ENCODE measurements at regions not wholly inside any gene's neighbourhood (a gene's known extent, or its start where the extent isn't known, plus 50 kb on each side); places are given as distances from the start of the nearest gene placed in this dataset.

DNA sequence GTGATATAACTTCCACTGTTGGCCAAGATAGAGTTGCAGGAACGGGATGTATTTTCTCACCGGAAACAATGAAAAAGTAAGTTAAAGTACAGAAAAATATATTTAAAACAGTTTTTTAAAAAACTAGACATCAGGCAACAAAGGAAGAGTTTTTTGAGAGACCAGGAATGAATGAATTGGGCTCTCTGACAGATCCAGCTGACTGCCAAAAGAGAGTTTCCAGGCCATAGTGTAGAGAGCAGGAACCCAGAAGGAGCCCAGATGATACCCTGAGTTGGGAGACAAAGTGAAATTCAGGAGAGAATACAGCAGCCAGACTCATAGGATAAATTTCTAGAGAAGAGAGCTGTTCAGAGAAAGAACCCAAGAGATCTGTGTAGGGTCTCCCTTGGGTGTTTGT is 362.6 kb upstream of the SMIM21 start:
- DNase-seq: no peak

DNA sequence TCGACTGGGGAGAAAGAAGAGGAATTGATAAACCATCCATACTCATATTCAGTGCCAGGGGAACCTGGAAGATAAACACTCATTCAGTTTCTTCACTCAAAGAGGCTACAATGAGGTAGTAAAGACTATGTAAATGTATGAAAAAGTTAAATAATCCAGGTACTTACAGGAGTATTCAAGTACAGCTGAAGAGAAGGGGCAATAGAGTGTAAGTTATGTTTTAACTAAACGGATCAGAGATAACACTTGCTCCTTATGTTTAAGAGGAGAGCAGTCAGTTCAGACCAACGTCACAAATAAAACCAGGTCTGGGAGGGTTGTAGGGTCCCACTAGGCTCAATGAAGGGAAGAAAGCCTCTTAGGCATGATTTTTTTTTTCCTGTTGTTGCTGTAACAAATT is 358.3 kb upstream of the SMIM21 start:
- no peak for DNase-seq

DNA sequence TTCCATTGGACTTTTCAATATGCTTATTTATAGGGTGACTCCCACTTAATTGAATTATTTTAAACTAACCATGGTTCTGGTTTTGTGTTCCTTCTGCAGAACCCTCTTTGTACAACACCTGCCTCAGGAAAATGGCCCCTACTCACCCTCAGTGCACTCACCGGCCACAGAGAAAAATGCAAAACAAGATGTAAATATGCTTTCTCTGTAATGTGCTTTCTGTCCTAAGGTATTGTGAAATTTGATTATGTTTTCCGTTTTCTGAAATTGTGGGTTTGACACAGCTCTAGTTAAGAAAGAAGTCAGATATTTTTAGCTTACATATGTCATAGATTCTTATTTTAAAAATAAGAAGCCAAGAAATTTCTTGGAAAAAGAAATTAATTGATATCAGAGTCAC is 357.7 kb upstream of the SMIM21 start:
- no peak for DNase-seq

DNA sequence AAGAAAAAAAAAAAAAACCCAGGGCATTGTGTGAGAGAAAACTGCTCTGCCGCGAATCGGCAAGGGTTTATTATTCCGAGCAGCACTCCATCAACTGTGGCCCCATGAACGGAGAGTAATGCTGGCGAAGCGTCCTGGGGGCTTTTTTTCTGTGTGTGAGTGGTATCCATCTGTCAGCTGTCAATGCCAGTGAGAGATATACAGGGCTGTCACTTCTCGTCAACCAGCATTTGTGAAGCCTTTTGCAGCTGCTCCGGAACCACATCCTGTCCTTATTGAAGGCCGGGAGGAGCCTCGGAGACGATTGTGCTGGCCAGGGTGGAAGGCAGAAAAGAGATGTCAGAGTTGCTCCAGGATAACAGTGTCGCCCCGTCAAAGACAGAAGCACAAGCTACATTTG is 356.9 kb upstream of the SMIM21 start:
- no peak for DNase-seq

DNA sequence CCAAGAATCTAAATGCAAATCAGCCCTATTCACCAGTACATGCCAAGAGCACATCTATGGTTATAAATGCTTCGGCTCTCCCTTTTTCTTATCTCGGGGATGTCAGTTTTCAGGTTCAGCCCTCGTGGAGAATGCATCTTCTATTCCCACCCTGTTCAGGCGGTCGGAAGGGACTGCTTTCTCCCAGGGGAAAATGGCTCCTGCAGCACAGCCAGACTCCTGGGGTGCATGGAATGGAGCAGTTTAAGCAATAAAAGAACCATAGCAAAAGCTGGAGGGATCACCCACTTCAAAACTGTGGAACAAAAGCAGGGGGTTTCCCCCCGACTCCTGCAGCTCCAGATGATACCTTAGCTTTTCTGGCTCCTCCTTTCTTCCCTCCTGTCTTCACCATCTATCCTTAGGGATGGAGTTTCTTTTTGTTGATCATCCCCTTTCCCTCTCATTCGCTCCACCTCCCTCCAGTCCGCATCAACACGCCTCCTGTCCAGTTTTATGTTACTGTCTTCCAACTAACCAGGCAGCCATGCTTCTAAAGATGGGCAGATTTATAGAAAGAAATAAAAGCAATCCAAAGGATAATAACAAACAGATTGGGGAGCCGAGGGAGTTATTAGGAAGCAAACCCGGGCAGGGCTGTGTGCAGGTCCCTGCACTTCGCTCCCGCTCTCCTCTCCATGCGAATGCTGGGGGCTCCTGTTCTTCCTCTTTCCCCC is 356.2 kb upstream of the SMIM21 start:
- no peak for DNase-seq

DNA sequence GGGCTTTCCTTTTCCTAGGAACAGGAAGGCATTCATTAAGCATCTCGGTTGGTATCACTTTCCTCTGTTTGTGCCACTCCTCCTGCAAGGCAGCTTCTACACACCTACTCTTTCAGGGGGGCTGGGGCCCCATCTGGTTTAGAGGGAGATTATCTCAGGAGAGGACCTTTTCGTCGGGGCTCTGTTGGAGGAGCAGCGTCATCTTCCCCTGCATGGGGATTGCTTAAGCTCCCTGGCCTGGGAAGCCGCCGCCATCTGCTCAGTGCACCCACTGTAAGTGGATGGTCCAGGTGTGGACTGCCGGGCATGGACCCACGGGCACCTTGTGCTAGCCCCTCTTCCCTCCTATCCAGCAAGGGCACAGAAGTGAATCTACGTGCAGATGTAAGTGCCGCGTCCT is 355.3 kb upstream of the SMIM21 start:
- DNase-seq: no peak

DNA sequence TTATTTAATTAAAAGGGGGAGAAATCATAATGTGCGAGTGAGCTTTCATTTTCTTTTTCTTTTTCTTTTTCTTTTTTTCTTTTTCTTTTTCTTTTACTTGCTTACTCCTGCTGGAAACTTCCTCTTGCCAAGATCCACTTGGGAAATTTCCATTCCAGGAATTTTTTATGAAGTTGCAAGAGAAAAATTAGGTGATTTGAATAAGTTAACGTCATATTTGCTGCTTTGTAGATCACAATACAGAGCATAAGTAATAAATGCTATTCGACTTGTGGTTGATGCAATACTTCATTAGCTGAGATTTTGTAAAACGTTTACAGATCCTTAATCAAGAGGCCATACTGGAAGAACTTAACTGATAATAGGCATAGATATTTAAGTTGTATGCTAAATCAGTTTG is 354.7 kb upstream of the SMIM21 start:
- DNase-seq: no peak

DNA sequence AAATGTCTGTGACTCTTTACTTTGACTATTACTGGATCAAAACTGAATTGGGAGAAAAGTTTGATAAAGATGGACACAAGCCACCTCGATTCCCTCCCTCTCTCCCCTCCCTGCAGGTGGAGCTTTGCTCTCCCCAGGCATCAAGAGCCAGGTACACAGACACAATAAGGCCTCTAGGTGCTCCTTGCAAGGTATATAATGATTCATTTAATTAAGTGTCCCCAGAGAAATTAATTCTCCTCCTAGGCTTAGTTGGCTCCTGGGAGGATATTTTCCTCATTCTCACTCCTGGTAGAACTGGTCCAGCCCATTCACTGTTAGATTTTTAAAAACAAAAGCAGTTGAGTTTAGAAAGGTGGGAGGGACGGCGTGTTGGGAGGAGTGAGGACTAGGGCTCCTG is 352.4 kb upstream of the SMIM21 start:
- DNase-seq: no peak

DNA sequence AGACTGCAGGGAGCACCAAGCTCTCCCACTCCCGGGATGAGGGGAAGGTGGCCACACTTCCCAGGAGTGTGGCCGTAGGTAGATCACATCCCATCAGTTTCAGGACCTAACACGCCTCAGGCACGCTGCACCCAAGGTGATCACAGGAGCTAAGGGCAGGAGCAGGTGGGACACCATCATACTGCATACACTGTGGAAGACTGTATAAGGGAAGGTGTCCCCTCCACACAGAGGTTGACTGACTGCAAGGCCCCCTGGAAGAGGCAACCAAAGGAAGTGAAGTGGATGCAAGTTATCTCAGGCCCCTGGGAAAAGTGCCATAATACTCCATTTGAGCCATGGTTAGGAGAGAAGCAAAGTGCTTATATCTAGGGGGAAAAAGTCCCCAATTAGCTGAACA is 351.9 kb upstream of the SMIM21 start:
- DNase-seq: no peak

DNA sequence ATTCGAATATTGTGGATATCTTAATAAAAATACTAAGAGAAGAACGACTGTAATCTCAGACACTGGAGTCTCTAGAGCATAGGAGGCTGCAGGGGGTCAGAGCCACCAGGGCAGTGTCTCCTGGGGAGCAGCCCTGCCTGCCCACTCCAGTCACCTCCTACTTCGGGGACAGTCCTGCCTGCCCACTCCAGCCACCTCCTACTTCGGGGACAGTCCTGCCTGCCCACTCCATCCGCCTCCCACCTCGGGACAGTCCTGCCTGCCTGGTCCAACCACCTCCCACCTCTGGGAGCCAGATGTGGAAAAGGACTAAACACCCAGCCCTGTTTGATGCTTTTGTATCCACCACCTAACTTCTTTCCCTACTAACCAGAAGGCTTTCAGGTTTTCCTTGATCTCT is 350.1 kb upstream of the SMIM21 start:
- DNase-seq: no peak

DNA sequence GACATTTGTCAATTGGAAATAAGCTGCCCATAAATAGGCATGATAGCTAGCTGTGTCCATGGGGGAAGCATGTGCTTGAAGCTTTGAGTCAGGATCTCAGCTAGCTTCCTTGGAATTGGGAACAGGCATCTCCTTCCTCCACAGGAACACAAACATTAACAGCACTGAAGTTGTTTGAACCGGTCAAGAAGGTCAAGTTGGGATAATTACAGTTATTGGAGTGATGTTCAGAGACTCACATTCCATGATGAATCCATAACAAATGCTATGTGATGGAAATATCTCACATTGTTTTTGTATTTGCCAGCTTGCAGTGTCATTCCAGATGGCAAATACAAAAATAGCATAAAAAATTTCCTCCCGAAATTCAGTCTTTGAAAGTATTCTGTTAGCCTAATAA is 347.6 kb upstream of the SMIM21 start:
- DNase-seq: no peak

DNA sequence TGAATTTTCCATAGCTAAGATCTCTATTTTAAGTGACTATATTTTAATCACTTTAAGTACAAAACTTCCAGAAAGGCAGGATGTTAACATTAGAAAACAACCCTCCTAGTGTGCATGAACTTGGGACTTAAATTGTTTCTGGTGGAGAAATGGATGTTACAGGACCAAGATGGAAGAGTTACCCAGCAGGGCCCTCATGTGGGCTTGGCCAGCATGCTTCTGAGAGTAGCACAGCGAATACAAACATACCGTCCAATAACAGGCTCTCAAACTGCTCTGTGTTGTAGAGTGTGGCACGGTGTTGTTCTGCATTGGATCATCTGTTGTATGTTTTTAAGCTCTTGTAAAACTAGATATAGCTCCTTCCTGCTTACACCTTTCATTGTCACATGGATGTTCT is 346.1 kb upstream of the SMIM21 start:
- DNase-seq: no peak

DNA sequence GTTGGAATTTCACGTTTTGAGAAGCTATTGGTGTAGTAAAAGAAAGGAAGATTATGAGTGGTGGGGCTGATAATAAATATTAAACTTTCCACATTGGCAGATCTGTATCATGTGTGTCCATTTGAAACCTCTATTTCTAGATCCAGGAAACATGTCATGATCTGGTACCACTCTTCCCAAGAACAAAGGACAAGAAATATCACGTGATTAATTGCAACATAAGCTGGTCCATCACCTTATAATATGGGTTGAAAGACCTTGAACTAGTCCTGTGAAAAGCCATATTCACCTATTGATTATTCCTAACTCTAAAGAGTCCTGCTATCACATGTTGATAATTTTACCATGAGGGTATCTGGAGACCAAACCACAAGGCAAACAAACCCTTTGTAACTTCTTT is 335.3 kb upstream of the SMIM21 start:
- DNase-seq: no peak

DNA sequence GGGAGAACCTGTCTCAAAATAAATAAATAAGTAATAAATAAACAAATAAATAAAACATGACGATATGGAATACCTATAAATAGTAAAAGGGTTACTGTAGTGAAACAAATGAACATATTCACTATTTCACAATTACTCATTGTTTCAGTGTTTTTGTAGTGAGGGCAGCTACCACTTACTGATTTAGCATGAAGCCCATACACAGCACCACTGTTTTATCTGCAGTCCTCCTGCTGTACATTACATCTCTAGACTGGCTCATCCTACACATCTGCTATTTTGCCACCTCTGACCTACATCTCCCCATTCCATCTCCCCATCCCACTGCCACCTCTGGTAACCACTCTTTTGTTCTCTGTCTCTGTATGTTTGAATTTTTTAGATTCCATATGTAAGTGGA is 332.7 kb upstream of the SMIM21 start:
- DNase-seq: no peak

DNA sequence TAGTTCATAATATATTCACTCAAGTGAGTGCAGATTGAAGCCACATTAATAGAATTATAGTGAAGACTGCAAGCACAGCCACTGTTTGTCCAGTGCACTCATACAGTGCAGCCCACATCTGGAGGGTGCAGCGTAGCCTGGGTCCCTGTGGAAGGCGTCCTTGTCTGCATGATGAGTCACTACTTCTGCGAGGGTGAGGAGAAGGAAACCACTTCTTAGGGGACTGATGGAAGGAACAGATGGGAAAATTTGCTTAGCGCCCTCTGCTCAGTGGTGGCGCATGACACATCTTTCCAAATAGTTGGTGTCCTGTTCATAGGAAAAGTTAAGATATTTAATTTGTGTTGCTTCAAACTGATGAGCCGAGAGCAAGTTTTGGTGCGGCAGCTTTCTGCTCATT is 330.4 kb upstream of the SMIM21 start:
- DNase-seq: no peak

DNA sequence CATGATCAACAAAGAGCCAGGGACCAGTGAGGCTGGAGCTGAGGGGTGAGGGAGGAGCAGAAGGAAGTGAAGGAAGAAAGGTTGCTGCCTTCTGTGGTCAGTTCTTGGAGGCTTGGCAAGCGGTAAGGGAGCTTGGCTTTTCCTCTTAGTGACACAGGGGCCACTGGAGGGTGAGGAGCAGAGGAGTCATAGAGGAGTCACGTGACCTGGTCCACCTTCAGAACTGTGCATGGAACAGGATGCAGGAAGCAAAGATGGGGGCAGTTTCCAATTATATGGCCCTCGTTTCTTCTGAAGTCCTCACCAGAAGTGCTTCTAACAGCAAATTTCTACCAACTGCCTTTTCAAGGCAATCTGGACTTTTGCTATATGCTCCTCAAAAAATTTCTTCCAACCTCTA is 326.9 kb upstream of the SMIM21 start:
- DNase-seq: no peak

DNA sequence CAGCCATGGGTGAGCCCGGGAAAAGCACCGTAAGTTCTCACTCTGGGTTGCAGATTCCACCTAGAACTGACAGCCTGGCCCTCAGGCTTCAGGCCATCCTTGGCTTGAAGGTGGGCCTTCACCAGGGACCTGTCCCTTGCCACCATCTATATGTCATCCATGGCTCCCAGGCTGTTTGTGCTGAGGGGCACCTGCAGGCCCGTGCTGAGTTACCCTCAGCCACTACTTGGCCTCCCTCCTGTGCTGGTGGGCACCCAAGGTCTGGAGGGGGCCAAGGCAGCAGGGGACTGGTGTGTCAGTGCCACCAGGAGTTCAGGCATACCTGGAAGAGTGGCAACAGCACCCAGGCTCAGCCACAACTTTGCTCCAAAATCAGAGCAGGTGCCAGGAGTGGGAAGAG is 326.2 kb upstream of the SMIM21 start:
- DNase-seq: no peak

DNA sequence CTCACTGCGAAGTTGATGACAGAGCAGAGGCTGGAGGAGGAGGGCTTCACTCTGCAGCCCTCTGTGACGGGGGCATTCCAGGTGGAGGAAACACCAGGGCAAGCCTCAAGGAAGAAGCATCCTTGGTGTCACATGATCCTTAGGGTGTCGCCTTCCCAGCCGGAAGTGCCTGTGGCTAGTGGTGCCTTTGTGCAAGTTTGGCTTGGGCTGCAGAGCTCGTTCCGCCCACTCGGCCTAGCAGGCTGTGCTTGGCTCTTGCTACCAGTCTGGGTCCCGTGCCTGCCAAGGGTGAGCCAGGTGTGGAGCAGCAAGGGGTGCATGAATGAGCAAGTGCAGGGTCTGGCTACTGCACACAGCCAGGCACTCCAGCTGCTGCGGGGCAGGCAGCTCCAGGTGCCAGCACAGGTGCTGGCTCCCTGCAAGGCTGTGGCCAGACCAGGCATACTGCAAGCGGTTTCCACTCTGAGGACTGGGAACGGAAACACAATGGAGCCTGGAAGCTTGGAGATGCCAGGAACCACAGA is 325.3 kb upstream of the SMIM21 start:
- DNase-seq: no peak

DNA sequence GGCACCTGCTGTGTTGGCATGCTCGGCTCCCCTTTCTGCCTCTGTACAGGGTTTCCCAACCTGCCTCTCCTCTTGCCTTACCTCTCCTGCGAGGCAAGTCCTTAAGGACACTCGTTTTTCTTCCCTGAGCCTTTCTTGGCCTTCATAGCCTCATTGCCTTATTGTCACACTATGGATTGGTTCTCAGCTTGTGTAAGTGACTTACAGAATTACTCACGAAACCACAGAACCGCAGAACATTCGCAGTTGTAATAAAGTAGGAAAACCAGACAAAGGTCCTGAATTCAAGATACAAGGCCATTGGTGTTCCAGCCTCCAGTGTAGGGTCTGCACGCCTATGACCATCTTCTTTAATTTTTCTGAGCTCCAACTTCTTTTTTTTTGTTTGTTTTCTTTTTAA is 317.6 kb upstream of the SMIM21 start:
- DNase-seq: no peak

DNA sequence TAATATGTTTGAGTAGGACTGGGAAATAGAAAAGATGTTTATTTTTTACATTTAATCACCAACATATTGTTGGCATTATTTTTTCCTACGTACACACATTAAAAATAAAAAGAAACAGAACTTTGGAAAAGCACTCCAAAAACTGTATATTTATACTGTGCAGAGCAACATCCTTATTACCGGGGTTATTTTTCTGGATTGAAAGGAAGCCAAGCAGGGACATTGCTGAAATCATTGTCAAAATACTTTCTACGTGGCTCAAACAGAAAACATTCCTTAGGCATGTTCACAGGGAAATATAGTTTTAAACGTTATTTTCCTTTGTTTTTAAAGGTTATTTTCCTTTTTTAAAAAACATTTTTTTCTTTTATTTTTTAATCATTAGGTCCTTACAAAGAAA is 315.0 kb upstream of the SMIM21 start:
- DNase-seq: no peak

DNA sequence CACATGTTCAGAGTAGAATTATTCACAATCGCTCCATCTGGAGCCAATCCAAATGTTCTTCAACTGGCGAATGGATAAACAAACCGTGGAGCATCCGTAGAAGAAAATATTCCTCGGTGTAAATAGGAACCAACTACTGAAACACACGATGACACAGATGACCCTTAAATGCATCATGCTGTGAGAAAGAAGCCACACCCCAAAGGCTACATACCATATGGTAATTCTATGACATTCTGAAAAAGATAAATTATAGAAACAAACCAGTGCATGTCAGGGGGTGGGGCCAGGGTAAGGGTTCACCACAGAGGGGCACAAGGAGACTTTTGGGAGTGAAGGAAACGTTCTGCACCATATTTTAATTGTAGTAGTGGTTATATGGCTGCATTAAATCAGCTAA is 312.2 kb upstream of the SMIM21 start:
- no peak for DNase-seq

DNA sequence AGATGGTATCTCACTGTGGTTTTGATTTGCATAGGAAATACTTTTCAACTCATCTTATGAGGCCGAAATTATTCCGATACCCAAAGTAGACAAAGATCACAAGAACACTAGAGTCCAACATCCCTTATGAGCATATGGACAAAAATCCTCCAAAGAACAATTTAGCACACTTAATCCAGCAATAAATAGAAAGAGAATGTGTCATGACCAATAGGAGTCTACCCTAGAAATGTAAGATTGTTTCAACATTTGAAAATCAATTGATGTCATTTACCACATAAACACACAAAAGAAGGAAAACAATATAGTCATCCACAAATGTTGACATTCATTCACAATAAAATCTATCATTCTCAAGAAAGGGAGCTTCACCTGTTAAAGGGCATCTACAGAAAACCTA is 307.8 kb upstream of the SMIM21 start:
- DNase-seq: no peak

DNA sequence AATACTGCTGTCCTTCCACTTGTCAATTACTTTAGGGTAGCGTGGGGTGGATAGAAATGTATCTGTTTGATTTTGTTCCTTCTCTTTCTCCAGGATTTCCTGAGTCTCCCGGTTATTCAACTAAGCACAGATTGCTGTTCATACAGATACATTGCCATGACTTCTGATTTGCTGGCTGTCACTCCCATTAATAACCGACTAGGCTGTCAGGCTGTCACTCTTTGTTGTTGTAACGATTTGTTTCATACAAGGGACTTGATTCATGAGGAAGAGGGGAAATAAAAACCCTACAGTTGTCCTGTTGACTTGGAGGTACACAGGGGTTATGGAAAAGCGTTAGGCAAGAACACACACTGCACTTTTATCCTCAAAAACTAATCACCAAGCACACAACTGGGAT is 302.7 kb upstream of the SMIM21 start:
- DNase-seq: no peak

DNA sequence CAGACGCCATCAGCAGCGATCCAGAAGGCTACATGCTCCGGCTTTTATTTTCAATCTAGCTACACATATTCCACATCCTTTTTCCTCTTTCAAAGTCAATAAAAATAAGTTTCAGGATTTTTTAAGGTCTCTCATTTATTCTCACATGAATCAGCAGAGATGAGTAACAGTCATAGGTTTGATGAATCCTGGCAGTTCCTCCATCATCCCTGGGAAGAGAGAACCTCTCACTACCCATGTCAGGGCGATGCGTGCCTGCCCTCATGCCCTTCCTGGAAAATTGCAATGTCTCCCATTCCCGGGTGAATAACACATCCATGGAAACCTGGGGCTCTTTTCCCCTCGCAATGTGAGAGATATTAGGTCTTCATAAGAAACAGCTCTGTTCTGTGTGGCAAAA is 301.1 kb upstream of the SMIM21 start:
- no peak for DNase-seq

DNA sequence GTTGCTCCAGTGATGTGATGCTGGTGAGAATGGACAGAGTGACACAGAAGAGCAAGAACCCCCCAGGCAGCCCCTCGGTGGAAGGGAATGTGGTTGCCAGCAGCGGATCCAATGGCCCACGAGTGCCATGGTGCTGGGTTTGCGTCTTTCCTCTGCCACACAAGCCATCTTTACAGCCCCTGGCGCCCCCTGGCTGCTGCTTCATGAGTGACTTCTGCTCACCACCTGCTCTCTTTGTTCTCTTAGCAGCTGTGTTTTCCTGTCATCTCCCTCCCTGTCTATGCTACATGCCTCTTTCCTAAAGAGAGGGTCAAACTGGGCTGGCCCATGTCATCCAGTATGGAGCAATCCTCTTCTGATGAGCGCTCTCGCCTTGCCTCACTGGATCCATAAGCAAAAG is 300.0 kb upstream of the SMIM21 start:
- peak; percentile 14 for DNase-seq
